HG02885 (cell line): ENCODE measurements at regions not wholly inside any gene's neighbourhood (a gene's known extent, or its start where the extent isn't known, plus 50 kb on each side); places are given as distances from the start of the nearest gene placed in this dataset.
A peak's percentile ranks its signal among the peaks of the same experiment; 100 is the strongest.

ENCODE experiments used
- ATAC-seq: cut with Tn5 transposase; IDR thresholded peaks from one replicate; pipeline ENCODE4 v1.9.1; 2021; ENCODE audit warnings: mild to moderate bottlenecking; ENCODE audit not compliant: unreplicated experiment, poor library complexity

- ATAC-seq: no peak
Observed at GRCh38 chr20:60209048-60209447, 250.8 kb downstream of the CDH26 start.

GRCh38 chr20:60210779-60211617 is 252.8 kb downstream of the CDH26 start:
- ATAC-seq: peak; percentile 53

- ATAC-seq: no peak
Observed at GRCh38 chr20:60211618-60212463, 253.6 kb downstream of the CDH26 start.

DNA sequence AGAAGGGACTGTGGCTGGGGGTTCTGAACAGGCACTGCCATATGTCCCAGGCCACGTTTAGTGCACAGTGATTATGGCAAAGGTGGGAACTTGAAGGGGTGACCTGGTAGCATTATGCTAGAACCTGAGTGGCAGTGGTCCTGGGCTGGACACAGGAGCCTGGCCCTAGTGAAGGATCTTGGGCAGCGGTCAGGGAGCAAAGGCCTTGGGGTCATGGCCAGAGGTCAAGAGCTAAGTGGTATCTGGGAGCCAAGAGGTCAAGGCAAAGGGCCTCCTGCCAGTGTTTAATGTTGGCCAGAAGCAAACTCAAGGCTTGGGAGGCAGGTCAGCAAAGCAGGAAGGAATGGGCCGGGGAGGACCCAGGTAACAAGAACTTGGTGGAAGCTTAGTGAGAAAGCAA is 254.5 kb downstream of the CDH26 start:
- no peak for ATAC-seq

DNA sequence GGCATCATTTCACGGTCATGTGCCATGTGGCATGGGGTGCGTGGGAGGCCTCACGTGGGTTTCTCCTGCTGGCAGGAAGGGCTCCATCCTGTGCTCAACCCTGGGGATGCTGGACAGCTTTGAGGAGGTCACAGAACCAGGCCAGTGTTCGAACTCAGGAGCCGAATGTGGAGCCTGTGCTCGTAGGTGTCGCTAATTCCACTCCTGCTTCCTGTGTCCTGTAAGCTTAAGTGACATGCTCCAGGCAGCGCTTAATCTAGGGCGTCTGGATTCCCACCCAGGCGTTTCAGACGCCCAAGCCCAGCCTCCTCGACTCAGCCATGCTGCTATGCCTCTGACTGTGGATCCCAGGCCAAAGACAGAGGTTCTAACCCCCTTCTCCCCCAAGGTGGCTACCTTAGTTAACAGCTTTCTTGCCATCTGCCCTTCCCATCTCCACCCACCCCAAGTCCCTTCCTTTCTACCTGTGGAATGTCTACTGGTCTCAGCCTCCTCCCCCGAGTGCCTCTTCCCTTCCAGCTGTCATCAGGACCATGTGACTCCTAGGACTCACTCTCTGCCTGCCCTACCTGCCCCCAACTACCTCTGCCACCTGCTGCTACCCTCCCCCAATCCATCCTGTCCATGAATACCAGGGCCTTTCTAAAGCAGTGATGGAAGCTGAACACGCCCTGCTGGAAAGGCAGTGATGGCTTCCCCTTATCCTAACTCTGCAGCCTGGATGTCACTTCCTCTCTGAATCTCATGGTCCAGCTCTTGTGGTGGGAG is 255.1 kb downstream of the CDH26 start:
- ATAC-seq: no peak

- no peak for ATAC-seq
Observed at GRCh38 chr20:60214901-60215815, 256.9 kb downstream of the CDH26 start.

GRCh38 chr20:60215816-60216730 is 257.9 kb downstream of the CDH26 start:
- no peak for ATAC-seq

DNA sequence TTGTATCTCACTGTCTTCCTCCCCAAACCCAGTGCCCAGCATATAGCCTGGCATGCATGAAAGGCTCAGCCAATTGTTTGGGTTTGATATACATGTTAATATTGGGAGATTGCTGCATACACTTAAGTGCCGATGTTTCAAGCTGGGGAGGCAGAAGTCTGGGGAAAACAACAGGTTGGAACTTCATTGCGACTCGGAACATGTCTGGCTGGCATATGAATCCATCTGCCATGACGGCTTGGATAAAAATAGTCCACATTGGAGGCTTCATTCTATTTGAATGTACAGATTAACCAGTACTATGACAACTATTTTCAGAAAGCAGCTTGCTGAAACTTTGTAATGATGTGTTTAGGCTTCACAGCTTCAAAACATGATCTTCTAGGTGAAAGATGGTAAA is 261.0 kb downstream of the CDH26 start:
- ATAC-seq: no peak

DNA sequence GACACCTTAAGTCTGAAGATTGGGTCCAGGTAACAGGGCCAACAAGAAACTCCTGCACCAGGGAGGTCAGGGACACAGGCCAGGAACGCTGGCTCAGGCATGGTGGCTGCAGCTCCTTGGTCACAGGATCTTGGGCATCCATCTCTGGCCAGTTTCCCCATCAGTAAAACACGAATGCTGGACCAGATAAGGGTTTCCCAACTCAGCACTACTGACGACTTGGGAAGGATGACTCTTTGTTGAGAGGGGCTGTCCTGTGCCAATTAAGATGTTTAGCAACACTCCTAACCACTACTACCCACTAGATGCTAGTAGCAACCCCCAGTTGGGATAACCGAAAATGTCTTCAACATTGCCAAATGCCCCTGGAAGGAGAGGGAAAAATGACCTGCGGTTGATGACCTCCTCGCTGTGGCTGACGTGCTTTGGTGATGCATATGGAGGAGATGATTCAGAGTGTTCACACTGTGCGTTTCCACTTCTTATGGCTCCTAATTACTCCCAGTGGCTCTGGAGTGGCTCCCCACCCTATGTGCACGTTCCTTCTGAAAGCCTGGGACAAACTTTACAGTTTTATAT is 261.9 kb downstream of the CDH26 start:
- ATAC-seq: no peak

DNA sequence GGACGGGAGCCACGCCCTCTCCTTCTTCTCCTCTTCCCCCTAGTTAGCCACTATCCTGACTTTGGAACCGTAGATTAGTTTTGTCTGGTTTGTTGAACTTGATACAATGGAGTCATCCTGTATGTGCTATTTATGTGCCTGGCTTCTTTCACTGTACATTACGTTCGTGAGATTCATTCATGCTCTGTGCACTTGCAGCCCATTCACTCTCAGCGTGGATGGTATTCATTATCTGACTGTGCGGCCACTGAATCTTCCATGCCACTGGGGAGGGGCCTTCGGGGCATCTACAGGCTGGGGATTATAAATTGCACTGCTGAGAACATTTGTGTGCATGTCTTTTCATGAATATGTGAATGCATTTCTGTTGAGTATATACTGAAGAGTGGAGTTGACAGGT is 262.5 kb downstream of the CDH26 start:
- ATAC-seq: no peak

DNA sequence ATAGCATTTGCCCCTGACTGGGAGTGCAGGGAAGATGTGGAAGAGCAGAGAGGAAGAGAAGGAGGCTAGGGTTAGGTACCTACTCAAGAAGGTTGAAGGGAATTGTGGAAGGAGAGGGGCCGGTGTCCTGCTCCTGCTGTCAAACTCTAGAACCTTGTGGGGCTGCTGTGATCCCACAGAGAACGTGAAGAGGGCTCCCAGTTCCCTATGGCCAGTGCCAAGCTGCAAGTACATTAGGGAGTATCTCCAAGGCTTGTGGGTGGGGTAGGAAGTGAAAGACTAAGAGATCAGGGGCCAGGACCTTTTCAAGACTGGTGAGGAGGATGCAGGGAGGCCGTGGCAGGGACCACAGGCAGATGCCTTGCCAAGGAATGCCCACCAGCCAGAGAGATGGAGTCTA is 263.4 kb downstream of the CDH26 start:
- no peak for ATAC-seq

DNA sequence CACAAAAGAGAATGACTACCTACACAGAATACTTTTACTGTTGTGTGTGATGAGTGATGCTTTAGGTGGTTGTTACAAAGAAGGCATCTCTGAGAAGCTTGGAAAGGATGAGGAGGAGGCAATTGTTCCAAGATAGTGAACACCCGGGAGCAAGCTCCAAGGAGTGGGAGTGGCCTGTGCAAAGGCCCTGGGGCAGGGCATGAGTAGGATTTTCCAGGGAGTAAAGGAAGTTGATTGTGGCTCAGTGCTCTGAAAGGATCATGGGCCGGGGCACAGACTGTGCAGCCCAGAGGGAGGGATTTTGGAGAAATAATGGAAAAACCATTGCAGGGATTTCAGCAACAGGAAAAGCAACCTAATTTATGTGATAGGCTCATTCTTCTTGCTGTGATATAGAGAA is 264.3 kb downstream of the CDH26 start:
- ATAC-seq: no peak

- no peak for ATAC-seq
Observed at GRCh38 chr20:60223174-60223573, 265.0 kb downstream of the CDH26 start.

- ATAC-seq: no peak
Observed at GRCh38 chr20:60224914-60225313, 266.7 kb downstream of the CDH26 start.

DNA sequence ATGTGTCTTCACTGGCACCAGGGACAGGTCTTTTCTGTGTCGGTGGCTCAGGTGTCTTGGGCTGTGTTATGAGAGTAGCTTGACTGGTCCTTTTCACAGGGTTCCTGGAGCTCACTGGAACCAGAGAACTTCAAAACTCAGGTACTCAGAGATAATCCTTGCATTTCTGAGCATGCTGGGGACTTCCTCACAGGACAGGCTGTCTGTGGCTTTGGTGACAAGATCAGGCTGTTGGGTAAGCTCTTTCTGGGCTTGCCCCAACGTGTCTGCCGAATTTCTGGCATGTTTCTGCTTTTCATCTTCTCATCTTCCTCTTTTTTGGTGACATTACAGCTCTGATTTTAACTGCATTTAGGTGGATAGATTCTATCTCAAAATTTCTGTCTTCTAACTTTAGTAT is 270.0 kb downstream of the CDH26 start:
- no peak for ATAC-seq

DNA sequence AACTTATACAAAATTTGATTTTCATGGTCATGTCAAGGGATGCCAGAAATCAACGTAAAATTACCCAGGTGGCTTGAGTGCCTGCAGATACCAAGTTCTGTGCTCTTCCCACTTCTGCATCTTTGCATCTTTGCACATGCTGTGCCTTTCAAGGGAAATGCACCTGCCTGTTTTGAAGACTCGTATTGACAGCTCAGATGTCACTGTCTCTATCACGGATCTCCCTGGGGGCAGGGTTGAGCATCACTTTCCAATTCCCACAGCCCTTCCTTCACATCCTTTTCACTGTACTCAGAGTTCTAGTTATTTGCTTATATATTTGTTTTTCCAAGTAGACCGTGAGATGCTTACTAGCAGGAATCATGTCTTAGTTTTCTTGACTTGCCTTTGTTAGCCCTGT is 274.2 kb downstream of the CDH26 start:
- ATAC-seq: no peak

GRCh38 chr20:60233018-60233630 is 274.9 kb downstream of the CDH26 start:
- ATAC-seq: no peak

DNA sequence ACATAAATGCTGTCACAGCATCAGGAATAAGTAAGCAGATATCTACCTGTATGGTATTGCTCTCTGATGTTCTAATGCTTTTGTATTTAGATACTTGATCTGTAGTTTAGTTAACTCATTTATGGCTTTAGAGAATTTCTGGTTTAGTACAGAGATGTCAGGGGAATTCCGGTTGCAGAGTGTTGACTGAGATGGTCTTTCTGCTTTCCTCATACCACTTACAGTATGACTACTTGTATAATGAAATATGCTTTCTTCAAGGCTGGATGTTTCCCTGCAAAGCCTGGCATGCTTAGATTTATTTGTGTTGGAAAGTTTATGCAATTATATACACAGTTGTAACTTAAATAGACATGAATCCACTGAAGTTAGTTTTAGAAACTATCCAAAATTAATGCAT is 278.4 kb downstream of the CDH26 start:
- no peak for ATAC-seq
